ENCODE measurements at regions not wholly inside any gene's neighbourhood (a gene's known extent, or its start where the extent isn't known, plus 50 kb on each side); places are given as distances from the start of the nearest gene placed in this dataset.

DNA sequence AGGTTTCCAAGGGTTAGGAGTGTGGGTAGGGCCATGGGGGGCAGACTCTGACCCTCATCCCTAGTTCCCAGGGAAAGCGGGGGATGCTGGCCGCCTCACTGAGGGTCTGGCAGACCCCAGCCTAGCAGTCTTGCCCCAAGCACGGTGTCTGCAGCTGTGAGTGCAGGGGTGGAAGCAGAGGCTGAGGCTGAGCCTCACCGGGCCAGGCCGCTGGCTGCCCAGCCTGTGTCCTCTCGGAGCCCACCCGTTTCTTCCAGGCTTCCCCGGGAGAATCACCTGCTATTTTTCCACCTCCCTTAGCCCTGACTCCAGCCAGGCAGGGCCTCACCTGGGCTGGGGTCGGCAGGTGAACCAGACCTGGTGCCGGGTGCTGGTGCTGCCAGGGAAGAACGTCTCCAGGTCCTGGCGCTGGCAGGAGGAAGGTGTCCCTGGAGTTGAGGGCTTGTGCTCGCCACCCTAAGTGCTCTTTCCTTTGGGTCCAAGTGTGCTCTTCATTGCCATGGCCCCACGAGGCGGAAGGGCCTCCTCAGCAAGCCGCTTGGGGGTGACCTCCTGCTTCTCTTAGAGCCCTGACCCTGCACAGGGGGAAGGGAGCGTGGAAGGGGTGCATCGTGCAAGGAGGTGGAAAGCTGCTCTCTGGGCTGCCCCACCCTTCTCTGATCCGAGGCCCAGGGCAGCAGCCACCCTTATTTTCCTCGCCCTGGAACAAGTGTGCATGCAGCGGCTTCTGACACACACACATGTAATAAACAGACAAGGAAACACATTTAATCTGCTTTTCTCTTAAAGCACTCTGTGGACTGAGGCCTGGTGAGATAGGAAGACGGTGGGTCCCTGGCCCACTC, 112.7 kb downstream of the FAM53A start:
- Histone ChIP-seq H3K79me2 (ENCODE audit: insufficient read depth, low read length) (no peaks in the 10 kb centered on the region), H3K36me3 (ENCODE audit: insufficient read depth, low read length) (no peaks in the 10 kb centered on the region), H3K9me3 (ENCODE audit: insufficient read depth, low read length, severe bottlenecking) (no peaks in the 10 kb centered on the region), H3K4me1 (ENCODE audit: insufficient read depth, low read length) (no peaks in the 10 kb centered on the region), H3K27me3 (ENCODE audit: insufficient read depth, low read length, poor library complexity) (no peaks in the 10 kb centered on the region), H3K4me2 (ENCODE audit: insufficient read depth, low read length) (no peak overlapping the region), H3K9ac (ENCODE audit: low read depth, low read length) (no peak overlapping the region), H4K20me1 (ENCODE audit: insufficient read depth, low read length) (peaks cover 14% of the 10 kb centered on the region), H2AFZ (ENCODE audit: low read depth, low read length) (no peak overlapping the region), H3K27ac (ENCODE audit: low read length) (no peak overlapping the region), H3K4me3 (ENCODE audit: low read depth in 1 of 2, low read length in 2 of 2) (no peak overlapping the region)
- ATAC-seq (ENCODE audit: insufficient read depth, low read depth) (no peak), DNase-seq (no peak)
- no peak for TF ChIP-seq EZH2 (IDR thresholded peaks at IDR 0.05; ENCODE audit: borderline replicate concordance, low read depth, low read length, severe bottlenecking)
- no peak for TF ChIP-seq CTCF (IDR thresholded peaks at IDR 0.05; ENCODE audit: borderline replicate concordance, extremely low read depth, low read length, poor library complexity, severe bottlenecking)

DNA sequence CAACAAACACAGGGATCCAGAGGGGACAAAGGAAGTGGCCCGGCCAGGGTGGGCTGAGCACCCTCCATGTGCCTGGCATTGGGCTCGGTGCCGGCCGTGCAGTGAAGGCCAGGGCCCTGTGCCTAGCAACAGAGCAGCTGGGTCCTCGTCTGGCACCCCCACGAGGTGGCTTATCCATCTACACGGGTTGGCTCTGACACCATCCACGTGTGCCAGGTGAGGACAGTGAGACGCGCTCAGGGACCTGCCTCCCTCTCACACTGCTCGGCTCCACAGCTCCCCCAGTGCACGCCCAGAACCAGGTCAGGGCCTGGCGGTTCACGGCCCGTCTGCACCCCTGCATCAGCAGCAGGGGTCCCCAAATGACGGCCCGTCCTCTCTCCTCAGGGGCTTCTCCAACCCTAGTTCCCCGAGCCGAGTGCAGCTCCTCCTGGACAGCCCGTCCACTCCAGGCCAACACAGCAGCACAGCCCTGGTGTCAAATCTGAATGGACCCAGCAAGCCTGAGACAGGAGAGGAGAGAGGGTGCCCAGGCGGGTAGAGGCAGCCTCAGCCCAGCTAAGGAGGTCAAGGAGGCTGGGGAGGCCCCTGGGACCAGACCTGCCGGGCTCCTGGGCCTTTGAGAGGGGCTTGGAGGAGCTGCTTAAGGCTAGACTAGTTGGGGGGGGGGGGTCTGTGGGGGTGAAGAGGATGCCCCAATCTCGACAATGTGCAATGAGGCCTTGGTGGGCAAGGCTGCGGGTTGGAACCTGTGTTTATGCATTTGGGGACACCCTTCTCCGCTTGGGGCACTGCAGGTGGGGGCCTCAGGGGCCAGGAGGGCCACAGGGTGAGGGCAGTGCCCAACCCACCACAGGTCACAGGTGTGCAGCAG, 113.6 kb downstream of the FAM53A start:
- ATAC-seq (ENCODE audit: insufficient read depth, low read depth) (no peak), DNase-seq (no peak)
- Histone ChIP-seq H3K36me3 (ENCODE audit: insufficient read depth, low read length) (no peaks in the 10 kb centered on the region), H3K9ac (ENCODE audit: low read depth, low read length) (no peak overlapping the region), H3K4me3 (ENCODE audit: low read depth in 1 of 2, low read length in 2 of 2) (no peak overlapping the region), H3K27me3 (ENCODE audit: insufficient read depth, low read length, poor library complexity) (no peaks in the 10 kb centered on the region), H3K4me1 (ENCODE audit: insufficient read depth, low read length) (no peaks in the 10 kb centered on the region), H3K27ac (ENCODE audit: low read length) (no peak overlapping the region), H3K9me3 (ENCODE audit: insufficient read depth, low read length, severe bottlenecking) (no peaks in the 10 kb centered on the region), H2AFZ (ENCODE audit: low read depth, low read length) (no peak overlapping the region), H3K79me2 (ENCODE audit: insufficient read depth, low read length) (no peaks in the 10 kb centered on the region), H3K4me2 (ENCODE audit: insufficient read depth, low read length) (no peak overlapping the region), H4K20me1 (ENCODE audit: insufficient read depth, low read length) (peaks cover 14% of the 10 kb centered on the region)
- TF ChIP-seq CTCF (IDR thresholded peaks at IDR 0.05; ENCODE audit: borderline replicate concordance, extremely low read depth, low read length, poor library complexity, severe bottlenecking), result no peak

DNA sequence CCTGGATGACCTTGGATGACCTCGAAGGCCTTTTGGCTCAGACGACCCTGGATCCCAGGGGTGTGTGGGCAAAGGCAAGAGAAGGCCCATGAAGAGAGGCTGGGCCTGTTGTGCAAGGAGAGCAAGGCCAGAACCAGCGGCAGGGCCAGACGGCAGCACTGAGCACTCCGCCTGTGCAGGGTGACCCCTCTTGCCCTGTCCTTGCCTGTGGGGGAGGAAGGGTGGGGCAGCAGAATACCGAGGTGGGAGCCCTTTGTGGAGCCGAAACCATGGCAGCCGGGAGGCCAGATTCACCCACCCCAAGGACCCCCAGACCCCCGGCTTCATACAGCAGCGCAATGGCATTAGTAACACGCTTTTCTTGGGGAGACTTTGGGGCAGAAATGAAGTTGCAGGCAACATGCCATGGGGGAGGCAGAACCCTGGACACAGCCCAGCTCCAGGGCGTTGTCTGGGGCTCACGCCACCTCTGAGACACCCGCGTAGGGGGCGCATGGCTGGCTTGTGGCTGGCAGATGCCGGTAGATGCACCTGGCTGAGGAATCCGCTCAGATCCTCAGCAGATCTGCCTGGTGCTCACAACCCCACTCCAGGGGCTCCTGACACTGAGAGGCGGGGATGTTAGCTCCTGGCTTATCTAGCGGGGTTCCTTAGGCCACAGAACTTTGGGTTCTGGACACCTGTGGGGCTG, 114.5 kb downstream of the FAM53A start:
- H3K9me3 ChIP-seq (ENCODE audit: insufficient read depth, low read length, severe bottlenecking), result no peaks in the 10 kb centered on the region
- DNase-seq, result no peak
- no peaks in the 10 kb centered on the region for H3K79me2 ChIP-seq (ENCODE audit: insufficient read depth, low read length)
- H3K27me3 ChIP-seq (ENCODE audit: insufficient read depth, low read length, poor library complexity), result no peaks in the 10 kb centered on the region
- no peak overlapping the region for H3K27ac ChIP-seq (ENCODE audit: low read length)
- peaks cover 9% of the 10 kb centered on the region for H4K20me1 ChIP-seq (ENCODE audit: insufficient read depth, low read length)
- ATAC-seq (ENCODE audit: insufficient read depth, low read depth), result no peak
- no peaks in the 10 kb centered on the region for H3K36me3 ChIP-seq (ENCODE audit: insufficient read depth, low read length)
- H3K4me2 ChIP-seq (ENCODE audit: insufficient read depth, low read length), result no peak overlapping the region
- TF ChIP-seq CTCF (IDR thresholded peaks at IDR 0.05; ENCODE audit: borderline replicate concordance, extremely low read depth, low read length, poor library complexity, severe bottlenecking) (no peak), EZH2 (IDR thresholded peaks at IDR 0.05; ENCODE audit: borderline replicate concordance, low read depth, low read length, severe bottlenecking) (no peak)
- no peak overlapping the region for H2AFZ ChIP-seq (ENCODE audit: low read depth, low read length)
- H3K4me1 ChIP-seq (ENCODE audit: insufficient read depth, low read length), result no peaks in the 10 kb centered on the region
- H3K4me3 ChIP-seq (ENCODE audit: low read depth in 1 of 2, low read length in 2 of 2), result no peak overlapping the region
- no peak overlapping the region for H3K9ac ChIP-seq (ENCODE audit: low read depth, low read length)
